Uterus (tissue), 3 donors: ENCODE measurements at regions not wholly inside any gene's neighbourhood (a gene's known extent, or its start where the extent isn't known, plus 50 kb on each side); places are given as distances from the start of the nearest gene placed in this dataset.

Source experiments
- DNase-seq, 2 donors: peaks; one replicate each; pipeline ENCODE4 v3.0.0-alpha.2; 2019 to 2020
- H3K27ac ChIP-seq, 2 donors: fragments of 200-600 bp; sonication (generic); 1 replicate in 1 of 2; 2 replicates in 1 of 2; pipeline ENCODE4 v1.5.1; 2016 to 2018
- H3K27me3 ChIP-seq, 2 donors: fragments of 200-600 bp; sonication (generic); one replicate each; pipeline ENCODE4 v1.5.1; 2018 to 2019; ENCODE audit warnings: control low read depth in 1 of 2
- H3K36me3 ChIP-seq, 2 donors: fragments of 200-600 bp; sonication (generic); one replicate each; pipeline ENCODE4 v1.5.1; 2019; ENCODE audit warnings: control low read depth in 1 of 2
- H3K4me1 ChIP-seq, 2 donors: fragments of 200-600 bp; sonication (generic); one replicate each; pipeline ENCODE4 v1.5.1; 2018 to 2019; ENCODE audit warnings: control low read depth in 1 of 2
- H3K4me3 ChIP-seq, 2 donors: fragments of 200-600 bp; sonication (generic); 1 replicate in 1 of 2; 2 replicates in 1 of 2; pipeline ENCODE4 v1.5.1; 2018 to 2019; ENCODE audit warnings: mild to moderate bottlenecking in 1 of 2
- H3K9me3 ChIP-seq, 2 donors: fragments of 200-600 bp; sonication (generic); one replicate each; pipeline ENCODE4 v1.5.1; 2019; ENCODE audit warnings: control low read depth in 1 of 2
- CTCF ChIP-seq, 4 experiments: fragments of 200-600 bp in 2 of 4; fragments of 450-650 bp in 2 of 4; sonication (generic) in 2 of 4; IDR thresholded peaks; one replicate each; pipeline ENCODE4 v1.5.1; 2016 to 2019; ENCODE audit warnings: antibody characterized with exemption in 4 of 4, mild to moderate bottlenecking in 2 of 4, moderate library complexity in 1 of 4
- POLR2A ChIP-seq, 2 donors: fragments of 450-650 bp; IDR thresholded peaks; one replicate each; pipeline ENCODE4 v1.6.1; 2016; ENCODE audit warnings: antibody characterized with exemption in 2 of 2, mild to moderate bottlenecking in 1 of 2, moderate library complexity in 1 of 2
- intact Hi-C: fragments of 100-400 bp; cut with DNase I; formaldehyde crosslinking; loops from one replicate; pipeline ENCODE4 v1.15.1; 2023; ENCODE audit warnings: low total_unique reads
- donor health status: DM: yes; HTN: yes; CAD: no.

GRCh38 chr10:78332012-78332411, 298.3 kb downstream of the RPS24 start:
- Histone ChIP-seq H3K4me1 (peaks cover 0 to 15% of the 10 kb centered on the region in 2 donors), H3K4me3 (no peak overlapping the region), H3K27ac (peak overlapping the region; percentile 70 to 84), H3K9me3 (no peaks in the 10 kb centered on the region), H3K36me3 (no peaks in the 10 kb centered on the region), H3K27me3 (no peaks in the 10 kb centered on the region)
- intact Hi-C loops: no loop called here
- TF ChIP-seq CTCF (IDR thresholded peaks at IDR 0.05): no peak
- TF ChIP-seq POLR2A (IDR thresholded peaks at IDR 0.05): no peak
- peak; percentile 45 to 46 for DNase-seq

GRCh38 chr10:78332657-78333056, 299.0 kb downstream of the RPS24 start:
- peak overlapping the region; percentile 70 to 84 for H3K27ac ChIP-seq
- H3K36me3 ChIP-seq: no peaks in the 10 kb centered on the region
- no peaks in the 10 kb centered on the region for H3K27me3 ChIP-seq
- intact Hi-C loops: no loop called here
- TF ChIP-seq CTCF (IDR thresholded peaks at IDR 0.05): no peak
- no peak for TF ChIP-seq POLR2A (IDR thresholded peaks at IDR 0.05)
- DNase-seq: peak in 1 of 2 donors; percentile 9
- H3K4me3 ChIP-seq: no peak overlapping the region
- no peaks in the 10 kb centered on the region for H3K9me3 ChIP-seq
- H3K4me1 ChIP-seq: peaks cover 0 to 16% of the 10 kb centered on the region in 2 donors

- peak; percentile 8 for DNase-seq
- peak overlapping the region in 1 of 2 donors; percentile 7 for H3K27ac ChIP-seq
- no peak overlapping the region for H3K4me3 ChIP-seq
- no peaks in the 10 kb centered on the region for H3K9me3 ChIP-seq
- peaks cover 0 to 16% of the 10 kb centered on the region in 2 donors for H3K4me1 ChIP-seq
- intact Hi-C loops: no loop called here
- no peaks in the 10 kb centered on the region for H3K27me3 ChIP-seq
- TF ChIP-seq POLR2A (IDR thresholded peaks at IDR 0.05) (no peak), CTCF (IDR thresholded peaks at IDR 0.05) (no peak)
- H3K36me3 ChIP-seq: no peaks in the 10 kb centered on the region
Observed at GRCh38 chr10:78333362-78334143, 299.9 kb downstream of the RPS24 start.

- peak overlapping the region in 1 of 2 donors; percentile 43 for H3K27ac ChIP-seq
- no peaks in the 10 kb centered on the region for H3K9me3 ChIP-seq
- no peaks in the 10 kb centered on the region for H3K36me3 ChIP-seq
- no peak for DNase-seq
- H3K4me1 ChIP-seq: peaks cover 0 to 16% of the 10 kb centered on the region in 2 donors
- intact Hi-C loops: no loop called here
- no peaks in the 10 kb centered on the region for H3K27me3 ChIP-seq
- TF ChIP-seq CTCF (IDR thresholded peaks at IDR 0.05) (no peak), POLR2A (IDR thresholded peaks at IDR 0.05) (no peak)
- H3K4me3 ChIP-seq: no peak overlapping the region
Observed at GRCh38 chr10:78335371-78335690, 301.7 kb downstream of the RPS24 start.

GRCh38 chr10:78335691-78336401, 302.2 kb downstream of the RPS24 start:
- H3K4me1 ChIP-seq: peaks cover 0 to 16% of the 10 kb centered on the region in 2 donors
- no peaks in the 10 kb centered on the region for H3K36me3 ChIP-seq
- no peaks in the 10 kb centered on the region for H3K9me3 ChIP-seq
- H3K27ac ChIP-seq: peak overlapping the region; percentile 20 to 43
- DNase-seq: peak; percentile 28 to 34
- no peak for TF ChIP-seq POLR2A (IDR thresholded peaks at IDR 0.05)
- TF ChIP-seq CTCF (IDR thresholded peaks at IDR 0.05): no peak
- intact Hi-C loops: no loop called here
- H3K4me3 ChIP-seq: no peak overlapping the region
- H3K27me3 ChIP-seq: no peaks in the 10 kb centered on the region
